HCT116 (cell line): ENCODE measurements at regions not wholly inside any gene's neighbourhood (a gene's known extent, or its start where the extent isn't known, plus 50 kb on each side); places are given as distances from the start of the nearest gene placed in this dataset.

Experiments
- ATAC-seq: fragments of 200-7000 bp; cut with Tn5 transposase; 2 replicates; pipeline ENCODE4 v1.9.1; 2020; ENCODE audit warnings: mild to moderate bottlenecking, moderate library complexity
- BruUV-seq: library from RNA; stranded (reverse); fragments of 400-500 nt; replicated peaks from 2 replicates; lab custom pipeline; 2021; lab: Mats Ljungman, UMichigan
- CTCF ChIA-PET: fragments of 300-600 bp; sonication (Branson Sonifier 250); formaldehyde crosslinking; loops from one replicate; lab custom pipeline; 2021; ENCODE audit warnings: antibody characterized with exemption; lab: Charles Lee
- POLR2A ChIA-PET: fragments of 300-600, 350-600 bp; sonication (Branson Sonifier 250); formaldehyde crosslinking; loops from one replicate; lab custom pipeline; 2021; ENCODE audit warnings: antibody characterized with exemption; lab: Charles Lee
- RAD21 ChIA-PET, 2 experiments: fragments of 300-600 bp; sonication (Branson Sonifier 250); formaldehyde crosslinking; loops; one replicate each; lab custom pipeline; 2023; ENCODE audit warnings: low total read pairs in 2 of 2; ENCODE audit not compliant: uncharacterized antibody in 2 of 2, unreplicated experiment in 2 of 2, low non-redundant PET in 1 of 2; lab: Charles Lee
- DNase-seq: peaks from one replicate; pipeline ENCODE4 v3.0.0-alpha.2; 2010; ENCODE audit warnings: low read depth, low spot score
- H2AFZ ChIP-seq: fragments of 200-600 bp; shearing (Covaris generic), sonication (generic); 2 replicates; pipeline ENCODE4 v1.6.1; 2017; ENCODE audit warnings: low read depth, mixed run types, mixed read lengths, antibody characterized with exemption, low read length; ENCODE audit not compliant: poor library complexity, severe bottlenecking
- H3K27ac ChIP-seq: 2 replicates; pipeline ENCODE4 v1.5.1; 2012; ENCODE audit warnings: low read depth, low read length
- H3K27me3 ChIP-seq: fragments of 200-600 bp; sonication (generic); 2 replicates; pipeline ENCODE4 v1.6.1; 2016; ENCODE audit warnings: mixed run types, low read length, mixed read lengths; ENCODE audit not compliant: insufficient read depth
- H3K36me3 ChIP-seq, 2 experiments: fragments of 200-500 bp in 1 of 2; fragments of 200-600 bp in 1 of 2; sonication (Bioruptor generic) in 1 of 2; sonication (generic) in 1 of 2; 2 replicates each; pipeline versions ENCODE4 v1.5.1 to v1.6.1; 2014 to 2016; ENCODE audit warnings: low read length in 2 of 2, inconsistent platforms in 1 of 2, mixed read lengths in 1 of 2, mixed run types in 1 of 2; ENCODE audit not compliant: insufficient read depth in 2 of 2, control insufficient read depth in 1 of 2
- H3K4me1 ChIP-seq, 2 experiments: fragments of 200-600 bp in 1 of 2; sonication (generic) in 1 of 2; 2 replicates each; pipeline versions ENCODE4 v1.5.1 to v1.6.1; 2012 to 2017; ENCODE audit warnings: low read length in 2 of 2, inconsistent platforms in 1 of 2, mild to moderate bottlenecking in 1 of 2, mixed read lengths in 1 of 2, mixed run types in 1 of 2, moderate library complexity in 1 of 2; ENCODE audit not compliant: insufficient read depth in 2 of 2, control insufficient read depth in 1 of 2
- H3K4me2 ChIP-seq: fragments of 200-600 bp; sonication (generic); 2 replicates; pipeline ENCODE4 v1.6.1; 2017; ENCODE audit warnings: mixed run types, low read length, mixed read lengths
- H3K4me3 ChIP-seq, 2 experiments: fragments of 200-600 bp in 1 of 2; sonication (generic) in 1 of 2; replicated peaks in 1 of 2; 2 replicates each; pipeline ENCODE4 v1.5.1; 2011 to 2016; ENCODE audit warnings: low read length in 2 of 2, control low read depth in 1 of 2, low read depth in 1 of 2, mild to moderate bottlenecking in 1 of 2, mixed read lengths in 1 of 2, mixed run types in 1 of 2
- H3K79me2 ChIP-seq: fragments of 200-600 bp; sonication (generic); 2 replicates; pipeline ENCODE4 v1.6.1; 2017; ENCODE audit warnings: mild to moderate bottlenecking, mixed run types, low read length, moderate library complexity, mixed read lengths; ENCODE audit not compliant: insufficient read depth
- H3K9ac ChIP-seq: fragments of 200-600 bp; sonication (generic); 2 replicates; pipeline ENCODE4 v1.6.1; 2016; ENCODE audit warnings: low read length, mixed read lengths
- H3K9me2 ChIP-seq: fragments of 200-600 bp; sonication (generic), shearing (Covaris generic); 2 replicates; pipeline ENCODE4 v1.6.1; 2017; ENCODE audit warnings: mixed run types, mild to moderate bottlenecking, moderate library complexity; ENCODE audit not compliant: insufficient read depth
- H3K9me3 ChIP-seq, 2 experiments: fragments of 200-500 bp in 1 of 2; fragments of 200-600 bp in 1 of 2; sonication (Bioruptor generic) in 1 of 2; sonication (generic) in 1 of 2; 2 replicates each; pipeline ENCODE4 v1.6.1; 2014 to 2017; ENCODE audit warnings: low read length in 2 of 2, mixed read lengths in 2 of 2, inconsistent platforms in 1 of 2, low read depth in 1 of 2, mild to moderate bottlenecking in 1 of 2, mixed run types in 1 of 2, moderate library complexity in 1 of 2; ENCODE audit not compliant: control insufficient read depth in 1 of 2, insufficient read depth in 1 of 2
- H4K20me1 ChIP-seq: fragments of 200-600 bp; sonication (generic), shearing (Covaris generic); 2 replicates; pipeline ENCODE4 v1.6.1; 2017; ENCODE audit warnings: mixed run types, mild to moderate bottlenecking, moderate library complexity; ENCODE audit not compliant: insufficient read depth
- CBX3 ChIP-seq: IDR thresholded peaks from 2 replicates; pipeline ENCODE4 v1.6.1; 2012; ENCODE audit warnings: low read depth
- EGR1 ChIP-seq: IDR thresholded peaks from 2 replicates; pipeline ENCODE4 v1.6.1; 2012; ENCODE audit warnings: low read depth
- EZH2 ChIP-seq: fragments of 200-600 bp; sonication (generic); IDR thresholded peaks from 2 replicates; pipeline ENCODE4 v1.6.1; 2017; ENCODE audit warnings: antibody characterized with exemption, mixed run types
- EZH2phosphoT487 ChIP-seq: fragments of 200-600 bp; IDR thresholded peaks from 2 replicates; pipeline ENCODE4 v1.6.1; 2018; ENCODE audit warnings: antibody characterized with exemption, borderline replicate concordance
- FOSL1 ChIP-seq: IDR thresholded peaks from 2 replicates; pipeline ENCODE4 v1.6.1; 2012; ENCODE audit warnings: low read depth
- JUND ChIP-seq: IDR thresholded peaks from 2 replicates; pipeline ENCODE4 v1.6.1; 2012
- POLR2A ChIP-seq: IDR thresholded peaks from 2 replicates; pipeline ENCODE4 v1.7.0; 2011; ENCODE audit warnings: borderline replicate concordance; ENCODE audit not compliant: insufficient read depth, insufficient read length; ENCODE audit errors: extremely low read depth
- POLR2AphosphoS5 ChIP-seq: IDR thresholded peaks from 2 replicates; pipeline ENCODE4 v1.6.1; 2011; ENCODE audit warnings: mild to moderate bottlenecking, low read depth, low read length, moderate library complexity
- RAD21 ChIP-seq: IDR thresholded peaks from 2 replicates; pipeline ENCODE4 v1.6.1; 2012; ENCODE audit warnings: low read depth, mild to moderate bottlenecking
- SIN3A ChIP-seq: IDR thresholded peaks from 2 replicates; pipeline ENCODE4 v1.6.1; 2012; ENCODE audit warnings: low read depth
- SRF ChIP-seq: IDR thresholded peaks from 2 replicates; pipeline ENCODE4 v1.6.1; 2012; ENCODE audit warnings: low read depth
- TCF7L2 ChIP-seq: IDR thresholded peaks from 2 replicates; pipeline ENCODE4 v1.7.0; 2011; ENCODE audit warnings: borderline replicate concordance, inconsistent platforms; ENCODE audit not compliant: insufficient read depth, insufficient read length; ENCODE audit errors: extremely low read depth
- YY1 ChIP-seq: IDR thresholded peaks from 2 replicates; pipeline ENCODE4 v1.6.1; 2011; ENCODE audit warnings: low read length, low read depth, moderate library complexity, mild to moderate bottlenecking; ENCODE audit not compliant: insufficient replicate concordance; ENCODE audit errors: extremely low read depth
- ZFX ChIP-seq: fragments of 450-650 bp; IDR thresholded peaks from 2 replicates; pipeline ENCODE4 v1.6.1; 2017
- ZNF274 ChIP-seq: fragments of 200-500 bp; sonication (Bioruptor generic); IDR thresholded peaks from 2 replicates; pipeline ENCODE4 v1.6.1; 2014; ENCODE audit warnings: mild to moderate bottlenecking, low read depth, low read length, inconsistent platforms
- intact Hi-C: fragments of 100-400 bp; cut with micrococcal nuclease; formaldehyde crosslinking; loops from 2 replicates; pipeline ENCODE4 v1.10.0; 2022
- TF ChIP-seq, protein P1 (sequence below): IDR thresholded peaks from 2 replicates; pipeline ENCODE4 v1.6.1; 2012; ENCODE audit warnings: low read depth
- TF ChIP-seq, protein P2 (sequence below): IDR thresholded peaks from 2 replicates; pipeline ENCODE4 v1.6.1; 2012
- TF ChIP-seq, protein P3 (sequence below), 3 experiments: fragments of 200-600 bp in 1 of 3; sonication (generic) in 1 of 3; IDR thresholded peaks in 2 of 3; conservative IDR thresholded peaks in 1 of 3; 2 replicates each; pipeline ENCODE4 v1.5.1; 2012 to 2017; ENCODE audit warnings: low read depth in 2 of 3, low read length in 2 of 3, antibody characterized with exemption in 1 of 3, borderline replicate concordance in 1 of 3, control low read depth in 1 of 3, mild to moderate bottlenecking in 1 of 3, mixed read lengths in 1 of 3, mixed run types in 1 of 3, moderate library complexity in 1 of 3; ENCODE audit not compliant: insufficient read depth in 1 of 3
- TF ChIP-seq, protein P4 (sequence below): IDR thresholded peaks from 2 replicates; pipeline ENCODE4 v1.6.1; 2012

DNA sequence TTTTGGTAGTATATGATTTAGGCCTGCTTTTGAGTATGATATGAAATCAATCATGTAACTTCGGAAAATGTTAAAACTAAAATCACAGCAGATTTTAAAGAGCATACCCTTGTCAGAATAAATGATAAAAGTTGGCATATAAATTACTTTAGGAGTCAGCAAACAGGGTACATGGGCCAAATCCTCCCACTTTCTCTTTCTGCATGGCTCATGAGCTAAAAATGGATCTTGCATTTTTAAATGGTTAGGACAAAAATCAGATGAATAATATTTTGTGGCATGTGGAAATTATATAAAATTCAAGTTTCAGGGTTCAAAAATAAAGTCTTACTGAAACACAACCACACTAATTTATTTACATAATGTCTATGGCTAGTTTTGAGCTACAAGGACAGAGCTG lies 214.9 kb downstream of the GASK1B start:
- H3K9me2 ChIP-seq, result no peaks in the 10 kb centered on the region
- no peaks in the 10 kb centered on the region for H3K79me2 ChIP-seq
- no peaks in the 10 kb centered on the region for H3K27me3 ChIP-seq
- H3K36me3 ChIP-seq, result no peaks in the 10 kb centered on the region
- no peak overlapping the region for H3K4me2 ChIP-seq
- no TSS peak for BruUV-seq
- H3K27ac ChIP-seq, result no peak overlapping the region
- no peak for DNase-seq
- TF ChIP-seq JUND (no peak), SIN3A (no peak), EZH2phosphoT487 (no peak), TCF7L2 (no peak), ZFX (no peak), POLR2A (no peak), EGR1 (no peak), YY1 (no peak), SRF (no peak), POLR2AphosphoS5 (no peak), CBX3 (no peak), RAD21 (no peak), EZH2 (no peak), FOSL1 (no peak), ZNF274 (no peak)
- TF ChIP-seq, protein P1, sequence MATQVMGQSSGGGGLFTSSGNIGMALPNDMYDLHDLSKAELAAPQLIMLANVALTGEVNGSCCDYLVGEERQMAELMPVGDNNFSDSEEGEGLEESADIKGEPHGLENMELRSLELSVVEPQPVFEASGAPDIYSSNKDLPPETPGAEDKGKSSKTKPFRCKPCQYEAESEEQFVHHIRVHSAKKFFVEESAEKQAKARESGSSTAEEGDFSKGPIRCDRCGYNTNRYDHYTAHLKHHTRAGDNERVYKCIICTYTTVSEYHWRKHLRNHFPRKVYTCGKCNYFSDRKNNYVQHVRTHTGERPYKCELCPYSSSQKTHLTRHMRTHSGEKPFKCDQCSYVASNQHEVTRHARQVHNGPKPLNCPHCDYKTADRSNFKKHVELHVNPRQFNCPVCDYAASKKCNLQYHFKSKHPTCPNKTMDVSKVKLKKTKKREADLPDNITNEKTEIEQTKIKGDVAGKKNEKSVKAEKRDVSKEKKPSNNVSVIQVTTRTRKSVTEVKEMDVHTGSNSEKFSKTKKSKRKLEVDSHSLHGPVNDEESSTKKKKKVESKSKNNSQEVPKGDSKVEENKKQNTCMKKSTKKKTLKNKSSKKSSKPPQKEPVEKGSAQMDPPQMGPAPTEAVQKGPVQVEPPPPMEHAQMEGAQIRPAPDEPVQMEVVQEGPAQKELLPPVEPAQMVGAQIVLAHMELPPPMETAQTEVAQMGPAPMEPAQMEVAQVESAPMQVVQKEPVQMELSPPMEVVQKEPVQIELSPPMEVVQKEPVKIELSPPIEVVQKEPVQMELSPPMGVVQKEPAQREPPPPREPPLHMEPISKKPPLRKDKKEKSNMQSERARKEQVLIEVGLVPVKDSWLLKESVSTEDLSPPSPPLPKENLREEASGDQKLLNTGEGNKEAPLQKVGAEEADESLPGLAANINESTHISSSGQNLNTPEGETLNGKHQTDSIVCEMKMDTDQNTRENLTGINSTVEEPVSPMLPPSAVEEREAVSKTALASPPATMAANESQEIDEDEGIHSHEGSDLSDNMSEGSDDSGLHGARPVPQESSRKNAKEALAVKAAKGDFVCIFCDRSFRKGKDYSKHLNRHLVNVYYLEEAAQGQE, result no peak
- TF ChIP-seq, protein P2, sequence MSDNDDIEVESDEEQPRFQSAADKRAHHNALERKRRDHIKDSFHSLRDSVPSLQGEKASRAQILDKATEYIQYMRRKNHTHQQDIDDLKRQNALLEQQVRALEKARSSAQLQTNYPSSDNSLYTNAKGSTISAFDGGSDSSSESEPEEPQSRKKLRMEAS, result no peak
- TF ChIP-seq, protein P3, sequence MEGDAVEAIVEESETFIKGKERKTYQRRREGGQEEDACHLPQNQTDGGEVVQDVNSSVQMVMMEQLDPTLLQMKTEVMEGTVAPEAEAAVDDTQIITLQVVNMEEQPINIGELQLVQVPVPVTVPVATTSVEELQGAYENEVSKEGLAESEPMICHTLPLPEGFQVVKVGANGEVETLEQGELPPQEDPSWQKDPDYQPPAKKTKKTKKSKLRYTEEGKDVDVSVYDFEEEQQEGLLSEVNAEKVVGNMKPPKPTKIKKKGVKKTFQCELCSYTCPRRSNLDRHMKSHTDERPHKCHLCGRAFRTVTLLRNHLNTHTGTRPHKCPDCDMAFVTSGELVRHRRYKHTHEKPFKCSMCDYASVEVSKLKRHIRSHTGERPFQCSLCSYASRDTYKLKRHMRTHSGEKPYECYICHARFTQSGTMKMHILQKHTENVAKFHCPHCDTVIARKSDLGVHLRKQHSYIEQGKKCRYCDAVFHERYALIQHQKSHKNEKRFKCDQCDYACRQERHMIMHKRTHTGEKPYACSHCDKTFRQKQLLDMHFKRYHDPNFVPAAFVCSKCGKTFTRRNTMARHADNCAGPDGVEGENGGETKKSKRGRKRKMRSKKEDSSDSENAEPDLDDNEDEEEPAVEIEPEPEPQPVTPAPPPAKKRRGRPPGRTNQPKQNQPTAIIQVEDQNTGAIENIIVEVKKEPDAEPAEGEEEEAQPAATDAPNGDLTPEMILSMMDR (IDR thresholded peaks at IDR 0.05 in 2 of 3, conservative IDR thresholded peaks at IDR 0.05 in 1 of 3; ENCODE audit: borderline replicate concordance in 1 of 3, insufficient read depth in 1 of 3, low read depth in 2 of 3, low read length in 2 of 3), result no peak
- TF ChIP-seq, protein P4, sequence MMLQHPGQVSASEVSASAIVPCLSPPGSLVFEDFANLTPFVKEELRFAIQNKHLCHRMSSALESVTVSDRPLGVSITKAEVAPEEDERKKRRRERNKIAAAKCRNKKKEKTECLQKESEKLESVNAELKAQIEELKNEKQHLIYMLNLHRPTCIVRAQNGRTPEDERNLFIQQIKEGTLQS, result no peak
- TF ChIP-seq, all 23 proteins: peak for 0
- H3K4me1 ChIP-seq, result no peaks in the 10 kb centered on the region
- intact Hi-C loops, result no loop called here
- no peaks in the 10 kb centered on the region for H4K20me1 ChIP-seq
- ChIA-PET POLR2A (no interaction called here), CTCF (no interaction called here), RAD21 (no interaction called here)
- H3K9me3 ChIP-seq, result no peaks in the 10 kb centered on the region
- no peak overlapping the region for H2AFZ ChIP-seq
- no peak overlapping the region for H3K9ac ChIP-seq
- ATAC-seq, result no peak
- no peak overlapping the region for H3K4me3 ChIP-seq
